Ishikawa (cell line): ENCODE measurements at regions not wholly inside any gene's neighbourhood (a gene's known extent, or its start where the extent isn't known, plus 50 kb on each side); places are given as distances from the start of the nearest gene placed in this dataset.

ENCODE experiments used
- CREB1 ChIP-seq: IDR thresholded peaks from 2 replicates; pipeline ENCODE4 v1.6.1; 2012; ENCODE audit warnings: low read depth
- EGR1 ChIP-seq: IDR thresholded peaks from 2 replicates; pipeline ENCODE4 v1.6.1; 2012
- FOXM1 ChIP-seq: IDR thresholded peaks from 2 replicates; pipeline ENCODE4 v1.6.1; 2012; ENCODE audit warnings: low read depth, borderline replicate concordance
- RAD21 ChIP-seq: IDR thresholded peaks from 2 replicates; pipeline ENCODE4 v1.6.1; 2012; ENCODE audit warnings: low read depth
- TCF12 ChIP-seq: IDR thresholded peaks from 2 replicates; pipeline ENCODE4 v1.6.1; 2012; ENCODE audit warnings: low read depth
- TF ChIP-seq, protein P1 (sequence below): IDR thresholded peaks from 2 replicates; pipeline ENCODE4 v1.6.1; 2012; ENCODE audit warnings: low read depth, mild to moderate bottlenecking
- TF ChIP-seq, protein P2 (sequence below): IDR thresholded peaks from 2 replicates; pipeline ENCODE4 v1.6.1; 2012

DNA sequence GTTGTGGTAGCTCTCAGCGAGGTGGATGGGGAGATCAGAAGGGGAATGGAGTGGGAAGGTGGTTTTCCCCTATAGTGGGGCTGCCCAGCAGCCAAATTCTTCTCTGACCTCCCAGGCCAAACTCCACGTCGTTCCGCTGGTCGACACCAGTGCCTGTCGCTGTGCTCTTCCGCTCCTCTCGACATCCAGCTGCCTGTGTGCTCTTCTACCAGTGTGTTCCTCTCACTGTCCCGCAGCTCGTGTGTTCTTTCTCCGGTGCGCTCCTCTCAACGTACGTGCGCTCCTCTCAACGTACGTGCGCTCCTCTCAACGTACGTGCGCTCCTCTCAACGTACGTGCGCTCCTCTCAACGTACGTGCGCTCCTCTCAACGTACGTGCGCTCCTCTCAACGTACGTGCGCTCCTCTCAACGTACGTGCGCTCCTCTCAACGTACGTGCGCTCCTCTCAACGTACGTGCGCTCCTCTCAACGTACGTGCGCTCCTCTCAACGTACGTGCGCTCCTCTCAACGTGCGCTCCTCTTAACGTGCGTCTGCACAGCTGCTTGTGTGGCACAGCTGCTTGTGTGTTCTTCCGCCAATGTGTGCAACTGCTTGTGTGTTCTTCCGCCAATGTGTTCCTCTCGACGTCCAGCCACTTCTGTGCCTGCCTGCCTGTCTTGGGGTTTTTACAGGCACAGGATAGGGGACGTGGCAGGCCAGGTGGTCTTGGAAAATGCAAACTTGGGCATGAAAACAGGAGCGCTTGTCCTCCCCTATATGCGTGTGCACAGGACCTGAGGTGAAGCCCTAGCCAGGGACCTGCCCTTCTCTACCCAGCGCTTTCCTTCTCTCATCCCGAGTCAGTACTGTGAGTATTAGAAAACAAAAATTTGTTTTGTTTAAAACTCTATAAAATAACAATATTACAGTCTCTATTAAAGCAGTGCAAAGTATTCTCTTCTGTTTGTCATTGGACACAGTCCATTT lies 991.1 kb downstream of the GBE1 start:
- TF ChIP-seq CREB1 = no peak
- TF ChIP-seq EGR1 = no peak
- TF ChIP-seq, protein P1, sequence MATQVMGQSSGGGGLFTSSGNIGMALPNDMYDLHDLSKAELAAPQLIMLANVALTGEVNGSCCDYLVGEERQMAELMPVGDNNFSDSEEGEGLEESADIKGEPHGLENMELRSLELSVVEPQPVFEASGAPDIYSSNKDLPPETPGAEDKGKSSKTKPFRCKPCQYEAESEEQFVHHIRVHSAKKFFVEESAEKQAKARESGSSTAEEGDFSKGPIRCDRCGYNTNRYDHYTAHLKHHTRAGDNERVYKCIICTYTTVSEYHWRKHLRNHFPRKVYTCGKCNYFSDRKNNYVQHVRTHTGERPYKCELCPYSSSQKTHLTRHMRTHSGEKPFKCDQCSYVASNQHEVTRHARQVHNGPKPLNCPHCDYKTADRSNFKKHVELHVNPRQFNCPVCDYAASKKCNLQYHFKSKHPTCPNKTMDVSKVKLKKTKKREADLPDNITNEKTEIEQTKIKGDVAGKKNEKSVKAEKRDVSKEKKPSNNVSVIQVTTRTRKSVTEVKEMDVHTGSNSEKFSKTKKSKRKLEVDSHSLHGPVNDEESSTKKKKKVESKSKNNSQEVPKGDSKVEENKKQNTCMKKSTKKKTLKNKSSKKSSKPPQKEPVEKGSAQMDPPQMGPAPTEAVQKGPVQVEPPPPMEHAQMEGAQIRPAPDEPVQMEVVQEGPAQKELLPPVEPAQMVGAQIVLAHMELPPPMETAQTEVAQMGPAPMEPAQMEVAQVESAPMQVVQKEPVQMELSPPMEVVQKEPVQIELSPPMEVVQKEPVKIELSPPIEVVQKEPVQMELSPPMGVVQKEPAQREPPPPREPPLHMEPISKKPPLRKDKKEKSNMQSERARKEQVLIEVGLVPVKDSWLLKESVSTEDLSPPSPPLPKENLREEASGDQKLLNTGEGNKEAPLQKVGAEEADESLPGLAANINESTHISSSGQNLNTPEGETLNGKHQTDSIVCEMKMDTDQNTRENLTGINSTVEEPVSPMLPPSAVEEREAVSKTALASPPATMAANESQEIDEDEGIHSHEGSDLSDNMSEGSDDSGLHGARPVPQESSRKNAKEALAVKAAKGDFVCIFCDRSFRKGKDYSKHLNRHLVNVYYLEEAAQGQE = no peak
- TF ChIP-seq, protein P2, sequence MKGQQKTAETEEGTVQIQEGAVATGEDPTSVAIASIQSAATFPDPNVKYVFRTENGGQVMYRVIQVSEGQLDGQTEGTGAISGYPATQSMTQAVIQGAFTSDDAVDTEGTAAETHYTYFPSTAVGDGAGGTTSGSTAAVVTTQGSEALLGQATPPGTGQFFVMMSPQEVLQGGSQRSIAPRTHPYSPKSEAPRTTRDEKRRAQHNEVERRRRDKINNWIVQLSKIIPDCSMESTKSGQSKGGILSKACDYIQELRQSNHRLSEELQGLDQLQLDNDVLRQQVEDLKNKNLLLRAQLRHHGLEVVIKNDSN = no peak
- TF ChIP-seq RAD21 = no peak
- no peak for TF ChIP-seq TCF12
- no peak for TF ChIP-seq FOXM1
